Smooth muscle cell (in vitro differentiated cells): ENCODE measurements at regions not wholly inside any gene's neighbourhood (a gene's known extent, or its start where the extent isn't known, plus 50 kb on each side); places are given as distances from the start of the nearest gene placed in this dataset.

Experiments used
- DNase-seq: peaks from one replicate; lab custom pipeline; 2025; ENCODE audit not compliant: unreplicated experiment; lab: John Stamatoyannopoulos, UW
- H2AFZ ChIP-seq: fragments of 200-600 bp; sonication (generic); 2 replicates; pipeline ENCODE4 v1.6.0; 2016; ENCODE audit warnings: antibody characterized with exemption, low read depth, mild to moderate bottlenecking
- H3F3A ChIP-seq: fragments of 200-600 bp; sonication (generic); 2 replicates; pipeline ENCODE4 v1.6.0; 2017; ENCODE audit warnings: antibody characterized with exemption, low read depth
- H3K27ac ChIP-seq: fragments of 200-600 bp; sonication (generic); 2 replicates; pipeline ENCODE4 v1.5.1; 2016; ENCODE audit warnings: low read depth, mild to moderate bottlenecking
- H3K27me3 ChIP-seq: fragments of 200-600 bp; sonication (generic); 2 replicates; pipeline ENCODE4 v1.6.1; 2016; ENCODE audit warnings: low read depth, mild to moderate bottlenecking
- H3K36me3 ChIP-seq: fragments of 200-600 bp; sonication (generic); 2 replicates; pipeline ENCODE4 v1.5.1; 2016; ENCODE audit warnings: low read depth
- H3K4me1 ChIP-seq: fragments of 200-600 bp; sonication (generic); 2 replicates; pipeline ENCODE4 v1.5.1; 2016; ENCODE audit warnings: low read depth
- H3K4me2 ChIP-seq: fragments of 200-600 bp; sonication (generic); 2 replicates; pipeline ENCODE4 v1.6.0; 2016; ENCODE audit warnings: mild to moderate bottlenecking
- H3K4me3 ChIP-seq: fragments of 200-600 bp; sonication (generic); 2 replicates; pipeline ENCODE4 v1.5.1; 2016; ENCODE audit warnings: mild to moderate bottlenecking
- H3K79me2 ChIP-seq: fragments of 200-600 bp; sonication (generic); 2 replicates; pipeline ENCODE4 v1.6.0; 2016; ENCODE audit warnings: low read depth, mild to moderate bottlenecking
- H3K9ac ChIP-seq: fragments of 200-600 bp; sonication (generic); 2 replicates; pipeline ENCODE4 v1.6.0; 2016; ENCODE audit warnings: low read depth
- H3K9me3 ChIP-seq: fragments of 200-600 bp; sonication (generic); replicated peaks from 2 replicates; pipeline ENCODE4 v1.5.1; 2016; ENCODE audit warnings: low read depth
- H4K20me1 ChIP-seq: fragments of 200-600 bp; sonication (generic); 2 replicates; pipeline ENCODE4 v1.6.0; 2016; ENCODE audit warnings: low read depth
- WGBS: methylation state at CpG from one replicate; pipeline ENCODE4 v1.1.7; 2016; ENCODE audit warnings: low lambda C conversion rate; 5-methylcytosine and 5-hydroxymethylcytosine counted together
- TF ChIP-seq, protein P1 (sequence below): fragments of 200-600 bp; sonication (generic); IDR thresholded peaks from 2 replicates; pipeline ENCODE4 v1.5.1; 2017; ENCODE audit warnings: borderline replicate concordance, mild to moderate bottlenecking, antibody characterized with exemption; ENCODE audit not compliant: insufficient read depth, poor library complexity, severe bottlenecking

DNA sequence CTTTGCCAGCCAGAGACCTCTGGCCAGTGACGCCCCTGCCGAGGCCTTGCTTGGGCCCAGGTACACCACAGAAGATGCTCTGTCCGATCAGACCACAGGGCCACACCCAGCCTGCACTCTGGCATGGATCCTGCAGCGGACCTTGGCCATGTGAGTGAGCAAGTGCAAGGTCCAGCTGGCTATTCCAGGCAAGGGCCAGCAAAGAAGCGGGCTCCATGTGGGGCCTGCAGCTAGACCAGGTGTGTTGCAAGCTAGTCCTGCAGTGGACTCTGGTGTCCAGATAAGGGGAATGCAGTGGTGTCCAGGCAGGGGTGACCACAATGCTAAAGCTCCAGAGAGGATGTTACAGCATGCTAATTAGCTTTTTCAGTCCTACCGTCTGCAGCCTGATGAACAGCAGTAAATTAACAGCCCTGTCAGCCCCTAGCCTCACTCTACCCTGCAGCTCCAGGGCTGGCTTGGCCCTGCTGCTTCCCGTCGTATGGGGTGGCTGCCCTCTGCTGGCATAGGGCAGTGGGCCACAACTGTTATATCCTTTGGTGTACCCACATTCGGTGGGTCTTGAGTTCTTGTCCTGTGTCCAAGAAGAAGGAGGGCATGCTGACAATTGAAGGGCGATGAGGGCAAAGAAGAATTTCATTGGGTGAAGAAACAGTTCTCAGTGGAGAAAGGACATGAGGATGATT, 284.5 kb upstream of the POU5F2 start:
- no peaks in the 10 kb centered on the region for H3K79me2 ChIP-seq
- H3F3A ChIP-seq = no peaks in the 10 kb centered on the region
- H3K27me3 ChIP-seq = no peaks in the 10 kb centered on the region
- H3K4me2 ChIP-seq = no peak overlapping the region
- H3K27ac ChIP-seq = no peak overlapping the region
- no peak overlapping the region for H2AFZ ChIP-seq
- TF ChIP-seq, protein P1, sequence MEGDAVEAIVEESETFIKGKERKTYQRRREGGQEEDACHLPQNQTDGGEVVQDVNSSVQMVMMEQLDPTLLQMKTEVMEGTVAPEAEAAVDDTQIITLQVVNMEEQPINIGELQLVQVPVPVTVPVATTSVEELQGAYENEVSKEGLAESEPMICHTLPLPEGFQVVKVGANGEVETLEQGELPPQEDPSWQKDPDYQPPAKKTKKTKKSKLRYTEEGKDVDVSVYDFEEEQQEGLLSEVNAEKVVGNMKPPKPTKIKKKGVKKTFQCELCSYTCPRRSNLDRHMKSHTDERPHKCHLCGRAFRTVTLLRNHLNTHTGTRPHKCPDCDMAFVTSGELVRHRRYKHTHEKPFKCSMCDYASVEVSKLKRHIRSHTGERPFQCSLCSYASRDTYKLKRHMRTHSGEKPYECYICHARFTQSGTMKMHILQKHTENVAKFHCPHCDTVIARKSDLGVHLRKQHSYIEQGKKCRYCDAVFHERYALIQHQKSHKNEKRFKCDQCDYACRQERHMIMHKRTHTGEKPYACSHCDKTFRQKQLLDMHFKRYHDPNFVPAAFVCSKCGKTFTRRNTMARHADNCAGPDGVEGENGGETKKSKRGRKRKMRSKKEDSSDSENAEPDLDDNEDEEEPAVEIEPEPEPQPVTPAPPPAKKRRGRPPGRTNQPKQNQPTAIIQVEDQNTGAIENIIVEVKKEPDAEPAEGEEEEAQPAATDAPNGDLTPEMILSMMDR = no peak
- no peak overlapping the region for H3K9ac ChIP-seq
- no peaks in the 10 kb centered on the region for H4K20me1 ChIP-seq
- H3K4me1 ChIP-seq = no peaks in the 10 kb centered on the region
- no peak for DNase-seq
- H3K4me3 ChIP-seq = no peak overlapping the region
- peaks cover 3% of the 10 kb centered on the region for H3K36me3 ChIP-seq
- 89% methylated on average over 10 of the region's 10 CpGs for WGBS
- no peaks in the 10 kb centered on the region for H3K9me3 ChIP-seq

DNA sequence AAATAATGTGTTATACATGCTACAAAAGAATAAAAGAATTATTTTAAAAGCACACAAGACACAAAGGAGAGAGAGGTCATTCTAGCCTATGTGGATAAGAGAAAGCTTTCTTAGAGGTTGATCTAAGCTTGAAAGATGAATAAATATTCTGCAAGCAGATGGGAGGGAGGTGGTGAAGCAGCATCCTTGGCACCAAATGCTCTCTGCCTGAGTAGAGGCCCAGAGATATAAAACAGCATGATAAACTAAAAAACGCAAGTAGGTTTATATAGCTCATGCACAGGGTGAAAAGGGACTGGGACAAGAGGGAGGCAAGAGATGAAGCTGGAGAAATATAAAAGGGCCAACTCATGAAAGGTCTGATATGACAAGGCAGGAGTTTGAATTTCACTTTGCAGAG, 283.2 kb upstream of the POU5F2 start:
- Histone ChIP-seq H3K4me1 (no peaks in the 10 kb centered on the region), H4K20me1 (no peaks in the 10 kb centered on the region), H3K4me3 (no peak overlapping the region), H3K9ac (no peak overlapping the region), H3K79me2 (no peaks in the 10 kb centered on the region), H3F3A (no peaks in the 10 kb centered on the region), H3K27me3 (no peaks in the 10 kb centered on the region), H3K36me3 (peaks cover 3% of the 10 kb centered on the region), H2AFZ (no peak overlapping the region), H3K27ac (no peak overlapping the region), H3K4me2 (no peak overlapping the region), H3K9me3 (no peaks in the 10 kb centered on the region)
- no peak for DNase-seq
- TF ChIP-seq, protein P1 = no peak
- WGBS = 96% methylated on average over 1 of the region's 1 CpG

DNA sequence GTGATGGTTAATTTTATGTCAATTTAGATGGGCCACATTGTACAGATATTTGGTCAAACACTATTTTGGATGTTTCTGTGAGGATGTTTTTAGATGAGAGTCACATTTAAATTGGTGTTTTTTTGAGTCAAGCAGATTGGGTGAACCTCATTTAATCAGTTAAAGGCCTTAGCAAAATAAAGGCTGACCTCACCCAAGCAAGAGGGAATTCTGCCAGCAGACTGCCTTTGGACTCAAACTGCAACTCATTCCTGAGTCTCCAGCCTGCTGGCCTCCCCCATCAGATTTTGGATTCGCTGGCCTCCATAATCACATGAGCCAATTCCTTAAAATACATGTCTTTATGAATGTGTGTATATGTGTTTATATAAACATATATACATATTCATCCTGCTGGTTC, 282.7 kb upstream of the POU5F2 start:
- H3F3A ChIP-seq = no peaks in the 10 kb centered on the region
- H3K36me3 ChIP-seq = no peaks in the 10 kb centered on the region
- H3K9me3 ChIP-seq = no peaks in the 10 kb centered on the region
- H3K27me3 ChIP-seq = no peaks in the 10 kb centered on the region
- DNase-seq = no peak
- no peak overlapping the region for H2AFZ ChIP-seq
- no peaks in the 10 kb centered on the region for H4K20me1 ChIP-seq
- TF ChIP-seq, protein P1 = no peak
- no peak overlapping the region for H3K9ac ChIP-seq
- no peak overlapping the region for H3K4me3 ChIP-seq
- 100% methylated on average over 1 of the region's 1 CpG for WGBS
- no peak overlapping the region for H3K27ac ChIP-seq
- no peaks in the 10 kb centered on the region for H3K79me2 ChIP-seq
- no peaks in the 10 kb centered on the region for H3K4me1 ChIP-seq
- H3K4me2 ChIP-seq = no peak overlapping the region

DNA sequence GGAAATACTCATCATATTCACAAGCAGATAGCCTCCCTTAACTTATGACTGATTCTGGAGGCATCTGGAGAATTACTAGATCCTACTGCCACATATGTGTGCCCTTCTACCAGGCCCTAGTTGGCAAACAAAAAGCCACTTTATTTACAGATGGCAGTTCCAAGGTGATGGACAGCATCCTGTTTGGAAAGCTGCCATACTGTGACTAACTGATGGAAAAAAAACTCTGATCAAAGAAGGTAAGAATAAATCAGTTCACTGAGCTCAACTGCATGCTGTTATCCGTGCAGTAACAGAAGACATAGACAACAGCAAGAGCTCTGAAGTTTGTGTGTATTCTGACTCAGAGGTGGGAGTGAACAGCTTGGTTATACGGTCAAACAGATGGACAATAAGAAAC, 279.8 kb upstream of the POU5F2 start:
- DNase-seq = no peak
- H3F3A ChIP-seq = no peaks in the 10 kb centered on the region
- no peak overlapping the region for H3K4me3 ChIP-seq
- H3K4me1 ChIP-seq = no peaks in the 10 kb centered on the region
- H3K27me3 ChIP-seq = no peaks in the 10 kb centered on the region
- no peaks in the 10 kb centered on the region for H4K20me1 ChIP-seq
- no peaks in the 10 kb centered on the region for H3K79me2 ChIP-seq
- TF ChIP-seq, protein P1 = no peak
- WGBS = 98% methylated on average over 2 of the region's 2 CpGs
- no peak overlapping the region for H3K27ac ChIP-seq
- H2AFZ ChIP-seq = no peak overlapping the region
- H3K36me3 ChIP-seq = peaks cover 7% of the 10 kb centered on the region
- no peak overlapping the region for H3K4me2 ChIP-seq
- no peaks in the 10 kb centered on the region for H3K9me3 ChIP-seq
- no peak overlapping the region for H3K9ac ChIP-seq
